Keratinocyte (primary cell): ENCODE measurements at regions not wholly inside any gene's neighbourhood (a gene's known extent, or its start where the extent isn't known, plus 50 kb on each side); places are given as distances from the start of the nearest gene placed in this dataset.

Source experiments
- DNase-seq: peaks from one replicate; pipeline ENCODE4 v3.0.0-alpha.2; 2011; ENCODE audit warnings: low read depth, missing footprints, low spot score
- FAIRE-seq: peaks from 2 replicates; lab custom pipeline; 2011; peaks lifted over from hg19 to GRCh38; lab: Jason Lieb, UNC
- H2AFZ ChIP-seq: 2 replicates; pipeline ENCODE4 v1.6.0; 2012; ENCODE audit warnings: low read length, control low read depth, inconsistent platforms; ENCODE audit not compliant: control insufficient read depth
- H3K27ac ChIP-seq: 2 replicates; pipeline ENCODE4 v1.5.1; 2011; ENCODE audit warnings: low read length; ENCODE audit not compliant: control insufficient read depth, insufficient read depth
- H3K27me3 ChIP-seq: 3 replicates; pipeline ENCODE4 v1.6.0; 2011; ENCODE audit warnings: low read length; ENCODE audit not compliant: control insufficient read depth, insufficient read depth; ENCODE audit errors: extremely low read depth
- H3K36me3 ChIP-seq, 2 experiments: 2 replicates in 1 of 2; 3 replicates in 1 of 2; pipeline ENCODE4 v1.5.1; 2011; ENCODE audit warnings: low read length in 2 of 2, mild to moderate bottlenecking in 1 of 2; ENCODE audit not compliant: control insufficient read depth in 2 of 2, insufficient read depth in 2 of 2; ENCODE audit errors: extremely low read depth in 1 of 2
- H3K4me1 ChIP-seq: 3 replicates; pipeline ENCODE4 v1.5.1; 2011; ENCODE audit warnings: low read length; ENCODE audit not compliant: control insufficient read depth, insufficient read depth; ENCODE audit errors: extremely low read depth
- H3K4me2 ChIP-seq: 3 replicates; pipeline ENCODE4 v1.6.0; 2011; ENCODE audit warnings: low read depth, low read length; ENCODE audit not compliant: control insufficient read depth, insufficient read depth; ENCODE audit errors: extremely low read depth
- H3K4me3 ChIP-seq, 3 experiments: fragments of 200-600 bp in 1 of 3; sonication (generic) in 1 of 3; 2 replicates in 2 of 3; 3 replicates in 1 of 3; pipeline ENCODE4 v1.5.1; 2011 to 2016; ENCODE audit warnings: low read length in 3 of 3, mild to moderate bottlenecking in 3 of 3, control low read depth in 2 of 3, inconsistent platforms in 1 of 3, low read depth in 1 of 3, mixed read lengths in 1 of 3, mixed run types in 1 of 3, moderate library complexity in 1 of 3; ENCODE audit not compliant: control insufficient read depth in 2 of 3, insufficient read depth in 2 of 3; ENCODE audit errors: extremely low read depth in 1 of 3
- H3K79me2 ChIP-seq: 2 replicates; pipeline ENCODE4 v1.6.0; 2012; ENCODE audit warnings: low read length; ENCODE audit not compliant: control insufficient read depth, insufficient read depth
- H3K9ac ChIP-seq: 3 replicates; pipeline ENCODE4 v1.6.0; 2011; ENCODE audit warnings: low read length; ENCODE audit not compliant: control insufficient read depth, insufficient read depth; ENCODE audit errors: extremely low read depth
- H3K9me1 ChIP-seq: 3 replicates; pipeline ENCODE4 v1.6.0; 2011; ENCODE audit warnings: low read length; ENCODE audit not compliant: control insufficient read depth, insufficient read depth; ENCODE audit errors: extremely low read depth
- H3K9me3 ChIP-seq: 2 replicates; pipeline ENCODE4 v1.5.1; 2012; ENCODE audit warnings: low read depth, low read length; ENCODE audit not compliant: control insufficient read depth
- H4K20me1 ChIP-seq: 3 replicates; pipeline ENCODE4 v1.6.0; 2011; ENCODE audit warnings: low read length; ENCODE audit not compliant: control insufficient read depth, insufficient read depth; ENCODE audit errors: extremely low read depth
- CTCF ChIP-seq, 3 experiments: IDR thresholded peaks in 1 of 3; conservative IDR thresholded peaks in 1 of 3; optimal IDR thresholded peaks in 1 of 3; 2 replicates in 2 of 3; 3 replicates in 1 of 3; pipeline versions ENCODE3 to v1.5.1; 2011; ENCODE audit warnings: low read length in 3 of 3, mild to moderate bottlenecking in 3 of 3, moderate library complexity in 2 of 3, control low read depth in 1 of 3, inconsistent platforms in 1 of 3; ENCODE audit not compliant: insufficient read depth in 2 of 3; ENCODE audit errors: extremely low read depth in 1 of 3
- EZH2 ChIP-seq: IDR thresholded peaks from one replicate; pipeline ENCODE4 v1.6.1; 2012; ENCODE audit warnings: inconsistent platforms, mild to moderate bottlenecking, low read length, moderate library complexity
- dilution Hi-C: fragments of 300-500 bp; cut with MboI; formaldehyde crosslinking; loops from one replicate; pipeline ENCODE4 v1.7.0; 2020; ENCODE audit warnings: low sequenced_read_pairs; ENCODE audit not compliant: extremely low pct_ligation_motif_present

GRCh38 chr7:135801045-135801693, 52.6 kb upstream of the FAM180A start:
- H3K9me1 ChIP-seq: no peaks in the 10 kb centered on the region
- dilution Hi-C loops: no loop called here
- H2AFZ ChIP-seq: peak overlapping the region; percentile 50
- H3K36me3 ChIP-seq: no peaks in the 10 kb centered on the region
- no peaks in the 10 kb centered on the region for H4K20me1 ChIP-seq
- no peaks in the 10 kb centered on the region for H3K27me3 ChIP-seq
- peak; percentile 59 to 75 (median 73) for TF ChIP-seq CTCF (optimal IDR thresholded peaks at IDR 0.05 in 1 of 3, IDR thresholded peaks at IDR 0.05 in 1 of 3, conservative IDR thresholded peaks at IDR 0.05 in 1 of 3; ENCODE audit: extremely low read depth in 1 of 3, insufficient read depth in 2 of 3, low read length in 3 of 3)
- no peak for TF ChIP-seq EZH2
- H3K9me3 ChIP-seq: no peaks in the 10 kb centered on the region
- FAIRE-seq: peak; percentile 92
- no peak for DNase-seq
- H3K27ac ChIP-seq: no peak overlapping the region
- no peak overlapping the region for H3K9ac ChIP-seq
- H3K4me3 ChIP-seq: no peak overlapping the region
- H3K4me2 ChIP-seq: peak overlapping the region; percentile 38
- peaks cover 9% of the 10 kb centered on the region for H3K4me1 ChIP-seq
- H3K79me2 ChIP-seq: no peaks in the 10 kb centered on the region

- no peaks in the 10 kb centered on the region for H3K79me2 ChIP-seq
Observed at GRCh38 chr7:135800560-135800959, 51.9 kb upstream of the FAM180A start.

More at GRCh38 chr7:135800560-135800959, 51.9 kb upstream of the FAM180A start:
- Histone ChIP-seq H3K9me1 (no peaks in the 10 kb centered on the region), H3K27ac (no peak overlapping the region), H3K4me3 (no peak overlapping the region), H2AFZ (no peak overlapping the region), H3K4me1 (peaks cover 12% of the 10 kb centered on the region), H3K27me3 (no peaks in the 10 kb centered on the region), H3K9me3 (no peaks in the 10 kb centered on the region), H3K4me2 (peak overlapping the region; percentile 38), H4K20me1 (no peaks in the 10 kb centered on the region), H3K36me3 (no peaks in the 10 kb centered on the region), H3K9ac (no peak overlapping the region)
- dilution Hi-C loops: no loop called here
- TF ChIP-seq CTCF (optimal IDR thresholded peaks at IDR 0.05 in 1 of 3, IDR thresholded peaks at IDR 0.05 in 1 of 3, conservative IDR thresholded peaks at IDR 0.05 in 1 of 3; ENCODE audit: extremely low read depth in 1 of 3, insufficient read depth in 2 of 3, low read length in 3 of 3) (no peak), EZH2 (no peak)
- DNase-seq (no peak), FAIRE-seq (no peak)
